SU-DHL-6 (cell line): ENCODE measurements at regions not wholly inside any gene's neighbourhood (a gene's known extent, or its start where the extent isn't known, plus 50 kb on each side); places are given as distances from the start of the nearest gene placed in this dataset.

Experiments
- CTCF ChIP-seq: fragments of 200-600 bp; sonication (generic); IDR thresholded peaks from one replicate; pipeline ENCODE4 v1.5.1; 2017; ENCODE audit warnings: antibody characterized with exemption, mild to moderate bottlenecking, low read length, moderate library complexity; ENCODE audit not compliant: insufficient read depth, poor library complexity, severe bottlenecking
- EZH2phosphoT487 ChIP-seq: fragments of 200-600 bp; sonication (generic), shearing (Covaris generic); conservative IDR thresholded peaks from 2 replicates; pipeline ENCODE4 v1.6.1; 2018; ENCODE audit warnings: mild to moderate bottlenecking, antibody characterized with exemption, low read length, moderate library complexity, mixed read lengths

DNA sequence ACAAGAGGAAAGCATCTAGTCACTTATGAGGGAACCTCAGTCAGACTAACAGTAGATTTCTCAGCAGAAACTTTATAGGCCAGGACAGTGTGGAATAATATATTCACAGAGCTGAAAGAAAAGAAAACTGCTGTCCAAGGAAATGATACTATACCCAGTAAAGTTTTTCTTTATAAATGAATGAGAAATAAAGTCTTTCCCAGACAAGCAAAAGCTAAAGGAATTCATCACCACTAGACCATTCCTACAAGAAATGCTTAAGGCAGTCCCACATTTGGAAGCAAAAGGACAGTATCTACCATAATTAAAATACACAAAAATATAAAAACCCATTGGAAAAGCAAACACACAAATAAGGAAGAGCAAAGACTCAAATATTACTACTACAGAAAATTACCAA, 59.9 kb downstream of the PSMG1 start:
- no peak for TF ChIP-seq CTCF
- no peak for TF ChIP-seq EZH2phosphoT487
